ENCODE measurements at regions not wholly inside any gene's neighbourhood (a gene's known extent, or its start where the extent isn't known, plus 50 kb on each side); places are given as distances from the start of the nearest gene placed in this dataset.
A peak's percentile ranks its signal among the peaks of the same experiment; 100 is the strongest.

GRCh38 chr9:119009249-119009648, 360.0 kb downstream of the BRINP1 start:
- no peak overlapping the region for H3K4me3 Mint-ChIP-seq
- no peak overlapping the region for H3K4me3 ChIP-seq (ENCODE audit: low read length)
- no peak for TF ChIP-seq CTCF (conservative IDR thresholded peaks at IDR 0.05)
- H3K27me3 Mint-ChIP-seq (ENCODE audit: insufficient read depth) = no peaks in the 10 kb centered on the region
- H3K36me3 ChIP-seq (ENCODE audit: control insufficient read depth, insufficient read depth, low read length) = no peaks in the 10 kb centered on the region
- WGBS, 2 experiments (ENCODE audit: insufficient coverage in 1 of 2, insufficient read length in 1 of 2) = 67 to 92% methylated on average over 2 to 3 of the region's 4 CpGs
- no peak overlapping the region for H3K27ac ChIP-seq (ENCODE audit: low read depth, low read length)
- H3K9me3 ChIP-seq (ENCODE audit: control insufficient read depth, low read length) = no peaks in the 10 kb centered on the region
- H3K27me3 ChIP-seq (ENCODE audit: control insufficient read depth, insufficient read depth, low read length, poor library complexity, severe bottlenecking) = no peaks in the 10 kb centered on the region
- no peaks in the 10 kb centered on the region for H3K9me3 Mint-ChIP-seq
- H3K4me1 Mint-ChIP-seq = peaks cover 13% of the 10 kb centered on the region
- H3K4me1 ChIP-seq (ENCODE audit: control insufficient read depth, insufficient read depth, low read length) = no peaks in the 10 kb centered on the region
- no peaks in the 10 kb centered on the region for H3K36me3 Mint-ChIP-seq (ENCODE audit: low read depth)
- DNase-seq = no peak
- no peak overlapping the region for H3K9ac ChIP-seq (ENCODE audit: extremely low read depth, low read length, poor library complexity, severe bottlenecking)
- no peak overlapping the region for H3K27ac Mint-ChIP-seq

GRCh38 chr9:119020284-119020683, 349.0 kb downstream of the BRINP1 start:
- Mint-ChIP-seq H3K27ac (no peak overlapping the region), H3K36me3 (ENCODE audit: low read depth) (no peaks in the 10 kb centered on the region), H3K27me3 (ENCODE audit: insufficient read depth) (no peaks in the 10 kb centered on the region), H3K4me3 (no peak overlapping the region), H3K4me1 (peaks cover 14% of the 10 kb centered on the region), H3K9me3 (no peaks in the 10 kb centered on the region)
- Histone ChIP-seq H3K27ac (ENCODE audit: low read depth, low read length) (no peak overlapping the region), H3K9ac (ENCODE audit: extremely low read depth, low read length, poor library complexity, severe bottlenecking) (no peak overlapping the region), H3K9me3 (ENCODE audit: control insufficient read depth, low read length) (no peaks in the 10 kb centered on the region), H3K4me1 (ENCODE audit: control insufficient read depth, insufficient read depth, low read length) (peaks cover 7% of the 10 kb centered on the region), H3K27me3 (ENCODE audit: control insufficient read depth, insufficient read depth, low read length, poor library complexity, severe bottlenecking) (no peaks in the 10 kb centered on the region), H3K4me3 (ENCODE audit: low read length) (no peak overlapping the region), H3K36me3 (ENCODE audit: control insufficient read depth, insufficient read depth, low read length) (no peaks in the 10 kb centered on the region)
- TF ChIP-seq CTCF (conservative IDR thresholded peaks at IDR 0.05) = no peak
- WGBS, 2 experiments (ENCODE audit: insufficient coverage in 1 of 2, insufficient read length in 1 of 2) = 86 to 93% methylated on average over 9 of the region's 9 CpGs
- DNase-seq = no peak

GRCh38 chr9:119020730-119021333, 348.4 kb downstream of the BRINP1 start:
- H3K4me1 Mint-ChIP-seq = peaks cover 14% of the 10 kb centered on the region
- no peak for DNase-seq
- H3K27ac Mint-ChIP-seq = no peak overlapping the region
- Histone ChIP-seq H3K9ac (ENCODE audit: extremely low read depth, low read length, poor library complexity, severe bottlenecking) (no peak overlapping the region), H3K4me1 (ENCODE audit: control insufficient read depth, insufficient read depth, low read length) (peaks cover 7% of the 10 kb centered on the region), H3K9me3 (ENCODE audit: control insufficient read depth, low read length) (no peaks in the 10 kb centered on the region), H3K27ac (ENCODE audit: low read depth, low read length) (no peak overlapping the region), H3K4me3 (ENCODE audit: low read length) (no peak overlapping the region), H3K36me3 (ENCODE audit: control insufficient read depth, insufficient read depth, low read length) (no peaks in the 10 kb centered on the region), H3K27me3 (ENCODE audit: control insufficient read depth, insufficient read depth, low read length, poor library complexity, severe bottlenecking) (no peaks in the 10 kb centered on the region)
- H3K9me3 Mint-ChIP-seq = no peaks in the 10 kb centered on the region
- no peaks in the 10 kb centered on the region for H3K27me3 Mint-ChIP-seq (ENCODE audit: insufficient read depth)
- H3K36me3 Mint-ChIP-seq (ENCODE audit: low read depth) = no peaks in the 10 kb centered on the region
- WGBS, 2 experiments (ENCODE audit: insufficient coverage in 1 of 2, insufficient read length in 1 of 2) = 82 to 85% methylated on average over 3 to 4 of the region's 4 CpGs
- no peak overlapping the region for H3K4me3 Mint-ChIP-seq
- peak; percentile 30 for TF ChIP-seq CTCF (conservative IDR thresholded peaks at IDR 0.05)

Measured in endodermal cell (in vitro differentiated cells).